ENCODE measurements at regions not wholly inside any gene's neighbourhood (a gene's known extent, or its start where the extent isn't known, plus 50 kb on each side); places are given as distances from the start of the nearest gene placed in this dataset.

- no peak overlapping the region for H3K9ac ChIP-seq (ENCODE audit: low read length)
- no peaks in the 10 kb centered on the region for H3K36me3 ChIP-seq (ENCODE audit: insufficient read depth, low read length)
- H3K27me3 ChIP-seq (ENCODE audit: insufficient read depth, low read depth, low read length): no peaks in the 10 kb centered on the region
- H4K20me1 ChIP-seq (ENCODE audit: insufficient read depth): no peaks in the 10 kb centered on the region
- TF ChIP-seq EZH2 (IDR thresholded peaks at IDR 0.05; ENCODE audit: borderline replicate concordance, insufficient read depth, low read length, poor library complexity, severe bottlenecking) (no peak), REST (IDR thresholded peaks at IDR 0.05; ENCODE audit: borderline replicate concordance) (no peak), EP300 (conservative IDR thresholded peaks at IDR 0.05; ENCODE audit: poor library complexity, severe bottlenecking) (no peak), RAD21 (conservative IDR thresholded peaks at IDR 0.05) (no peak), MXI1 (conservative IDR thresholded peaks at IDR 0.05; ENCODE audit: poor library complexity, severe bottlenecking) (no peak)
- no peaks in the 10 kb centered on the region for H3K9me2 ChIP-seq (ENCODE audit: insufficient read depth, low read length)
- no peak overlapping the region for H3K4me2 ChIP-seq (ENCODE audit: low read length)
- no peaks in the 10 kb centered on the region for H3K79me2 ChIP-seq (replicated peaks; ENCODE audit: insufficient read depth, low read length)
- H3K27ac ChIP-seq (ENCODE audit: low read length): no peak overlapping the region
- no peak overlapping the region for H2AFZ ChIP-seq (ENCODE audit: low read depth, low read length)
- no peaks in the 10 kb centered on the region for H3K9me3 ChIP-seq (ENCODE audit: low read length)
- no peak overlapping the region for H3K4me3 ChIP-seq (ENCODE audit: low read length)
- H3F3A ChIP-seq (ENCODE audit: insufficient read depth, low read length, poor library complexity, severe bottlenecking): no peaks in the 10 kb centered on the region
These were observed 399.0 kb downstream of the PABPC4L start for GRCh38 chr4:133802359-133803140.

- H3K9me2 ChIP-seq (ENCODE audit: insufficient read depth, low read length): no peaks in the 10 kb centered on the region
- no peak overlapping the region for H3K4me2 ChIP-seq (ENCODE audit: low read length)
- H3K79me2 ChIP-seq (replicated peaks; ENCODE audit: insufficient read depth, low read length): no peaks in the 10 kb centered on the region
- TF ChIP-seq SMC3 (conservative IDR thresholded peaks at IDR 0.05; ENCODE audit: poor library complexity): no peak
- no peak for TF ChIP-seq RAD21 (conservative IDR thresholded peaks at IDR 0.05)
- TF ChIP-seq TAF1 (IDR thresholded peaks at IDR 0.05; ENCODE audit: low read depth): no peak
- TF ChIP-seq EZH2 (IDR thresholded peaks at IDR 0.05; ENCODE audit: borderline replicate concordance, insufficient read depth, low read length, poor library complexity, severe bottlenecking): no peak
- no peak for TF ChIP-seq MXI1 (conservative IDR thresholded peaks at IDR 0.05; ENCODE audit: poor library complexity, severe bottlenecking)
- no peak overlapping the region for H3K27ac ChIP-seq (ENCODE audit: low read length)
- no peaks in the 10 kb centered on the region for H3F3A ChIP-seq (ENCODE audit: insufficient read depth, low read length, poor library complexity, severe bottlenecking)
- H3K27me3 ChIP-seq (ENCODE audit: insufficient read depth, low read depth, low read length): no peaks in the 10 kb centered on the region
- H3K9ac ChIP-seq (ENCODE audit: low read length): no peak overlapping the region
- no peak overlapping the region for H2AFZ ChIP-seq (ENCODE audit: low read depth, low read length)
- H3K4me3 ChIP-seq (ENCODE audit: low read length): no peak overlapping the region
- H4K20me1 ChIP-seq (ENCODE audit: insufficient read depth): no peaks in the 10 kb centered on the region
- no peaks in the 10 kb centered on the region for H3K36me3 ChIP-seq (ENCODE audit: insufficient read depth, low read length)
- no peaks in the 10 kb centered on the region for H3K9me3 ChIP-seq (ENCODE audit: low read length)
These were observed 399.7 kb downstream of the PABPC4L start for GRCh38 chr4:133801883-133802282.

- no peak for TF ChIP-seq POLR2AphosphoS5 (IDR thresholded peaks at IDR 0.05)
- no peak for TF ChIP-seq CTCF (IDR thresholded peaks at IDR 0.05; ENCODE audit: poor library complexity, severe bottlenecking)
- TF ChIP-seq RAD21 (conservative IDR thresholded peaks at IDR 0.05): no peak
- TF ChIP-seq SMC3 (conservative IDR thresholded peaks at IDR 0.05; ENCODE audit: poor library complexity): no peak
- TF ChIP-seq EZH2 (IDR thresholded peaks at IDR 0.05; ENCODE audit: borderline replicate concordance, insufficient read depth, low read length, poor library complexity, severe bottlenecking): no peak
- TF ChIP-seq MXI1 (conservative IDR thresholded peaks at IDR 0.05; ENCODE audit: poor library complexity, severe bottlenecking): no peak
- no peak for TF ChIP-seq TAF1 (IDR thresholded peaks at IDR 0.05; ENCODE audit: low read depth)
- TF ChIP-seq REST (IDR thresholded peaks at IDR 0.05; ENCODE audit: borderline replicate concordance): no peak
- TF ChIP-seq EP300 (conservative IDR thresholded peaks at IDR 0.05; ENCODE audit: poor library complexity, severe bottlenecking): no peak
- H2AFZ ChIP-seq (ENCODE audit: low read depth, low read length): no peak overlapping the region
- no peaks in the 10 kb centered on the region for H3F3A ChIP-seq (ENCODE audit: insufficient read depth, low read length, poor library complexity, severe bottlenecking)
- H3K9me2 ChIP-seq (ENCODE audit: insufficient read depth, low read length): no peaks in the 10 kb centered on the region
- no peaks in the 10 kb centered on the region for H4K20me1 ChIP-seq (ENCODE audit: insufficient read depth)
- H3K9me3 ChIP-seq (ENCODE audit: low read length): no peaks in the 10 kb centered on the region
- H3K27me3 ChIP-seq (ENCODE audit: insufficient read depth, low read depth, low read length): no peaks in the 10 kb centered on the region
- H3K4me3 ChIP-seq (ENCODE audit: low read length): no peak overlapping the region
- H3K79me2 ChIP-seq (replicated peaks; ENCODE audit: insufficient read depth, low read length): no peaks in the 10 kb centered on the region
- no peak overlapping the region for H3K4me2 ChIP-seq (ENCODE audit: low read length)
- no peaks in the 10 kb centered on the region for H3K36me3 ChIP-seq (ENCODE audit: insufficient read depth, low read length)
- H3K27ac ChIP-seq (ENCODE audit: low read length): no peak overlapping the region
- no peak overlapping the region for H3K9ac ChIP-seq (ENCODE audit: low read length)
These were observed 400.6 kb downstream of the PABPC4L start for GRCh38 chr4:133800966-133801365.

Data from neural cell (in vitro differentiated cells).